ENCODE measurements at regions not wholly inside any gene's neighbourhood (a gene's known extent, or its start where the extent isn't known, plus 50 kb on each side); places are given as distances from the start of the nearest gene placed in this dataset.

GRCh38 chr14:76672123-76672522 lies 89.1 kb upstream of the VASH1 start:
- TF ChIP-seq POLR2AphosphoS5 (IDR thresholded peaks at IDR 0.05; ENCODE audit: borderline replicate concordance, low read depth, low read length) (no peak), EZH2 (IDR thresholded peaks at IDR 0.05) (no peak)

All from SK-N-MC (cell line).